ENCODE measurements at regions not wholly inside any gene's neighbourhood (a gene's known extent, or its start where the extent isn't known, plus 50 kb on each side); places are given as distances from the start of the nearest gene placed in this dataset.

GRCh38 chr4:175951794-175952193 lies 113.8 kb upstream of the WDR17 start:
- no peak for DNase-seq

GRCh38 chr4:175953116-175953515 lies 112.5 kb upstream of the WDR17 start:
- DNase-seq, result no peak

- no peak for DNase-seq
Observed at GRCh38 chr4:175953960-175954521, 111.6 kb upstream of the WDR17 start.

- no peak for DNase-seq
Observed at GRCh38 chr4:175954685-175955084, 111.0 kb upstream of the WDR17 start.

- no peak for DNase-seq
Observed at GRCh38 chr4:175961604-175962003, 104.0 kb upstream of the WDR17 start.

GRCh38 chr4:175970072-175970471 lies 95.6 kb upstream of the WDR17 start:
- DNase-seq, result no peak

GRCh38 chr4:175970724-175971123 lies 94.9 kb upstream of the WDR17 start:
- no peak for DNase-seq

- no peak for DNase-seq
Observed at GRCh38 chr4:175971388-175972179, 94.1 kb upstream of the WDR17 start.

GRCh38 chr4:175973027-175973923 lies 92.4 kb upstream of the WDR17 start:
- no peak for DNase-seq

- DNase-seq, result no peak
Observed at GRCh38 chr4:175983636-175984035, 82.0 kb upstream of the WDR17 start.

- DNase-seq, result no peak
Observed at GRCh38 chr4:175986668-175987067, 79.0 kb upstream of the WDR17 start.

- DNase-seq, result no peak
Observed at GRCh38 chr4:175988511-175988910, 77.1 kb upstream of the WDR17 start.

GRCh38 chr4:175996206-175996605 lies 69.4 kb upstream of the WDR17 start:
- DNase-seq, result no peak

- no peak for DNase-seq
Observed at GRCh38 chr4:175997291-175997690, 68.3 kb upstream of the WDR17 start.

- no peak for DNase-seq
Observed at GRCh38 chr4:175998782-175999181, 66.9 kb upstream of the WDR17 start.

- no peak for DNase-seq
Observed at GRCh38 chr4:175999944-176000343, 65.7 kb upstream of the WDR17 start.

GRCh38 chr4:176001151-176002006 lies 64.3 kb upstream of the WDR17 start:
- DNase-seq, result peak; percentile 6

- peak; percentile 14 for DNase-seq
Observed at GRCh38 chr4:176002007-176002613, 63.5 kb upstream of the WDR17 start.

GRCh38 chr4:176005766-176006165 lies 59.9 kb upstream of the WDR17 start:
- DNase-seq, result no peak

GRCh38 chr4:176009254-176009653 lies 56.4 kb upstream of the WDR17 start:
- no peak for DNase-seq

- DNase-seq, result no peak
Observed at GRCh38 chr4:176011529-176011928, 54.1 kb upstream of the WDR17 start.
